ENCODE measurements at regions not wholly inside any gene's neighbourhood (a gene's known extent, or its start where the extent isn't known, plus 50 kb on each side); places are given as distances from the start of the nearest gene placed in this dataset.

- no peak overlapping the region for H2BK15ac ChIP-seq (ENCODE audit: low read length)
- no peaks in the 10 kb centered on the region for H3K36me3 ChIP-seq (ENCODE audit: control insufficient read depth in 2 of 4, insufficient read depth in 4 of 4, low read length in 3 of 4)
- H3K4me3 ChIP-seq (ENCODE audit: extremely low read depth in 1 of 4, insufficient read depth in 2 of 4, low read depth in 3 of 4, low read length in 4 of 4) = no peak overlapping the region
- no peaks in the 10 kb centered on the region for H3K79me2 ChIP-seq (ENCODE audit: control insufficient read depth in 1 of 2, insufficient read depth in 2 of 2, low read length in 2 of 2)
- no peak overlapping the region for H4K8ac ChIP-seq (ENCODE audit: extremely low read depth, insufficient read depth, low read length)
- H4K5ac ChIP-seq (ENCODE audit: insufficient read length, low read depth, low read length) = no peak overlapping the region
- no peak overlapping the region for H3K56ac ChIP-seq (replicated peaks; ENCODE audit: insufficient read length, low read depth, low read length)
- POLR2A ChIA-PET (ENCODE audit: partially characterized antibody) = no interaction called here
- no peak overlapping the region for H3K4me2 ChIP-seq (ENCODE audit: insufficient read depth in 1 of 2, low read depth in 2 of 2, low read length in 2 of 2)
- no peak for FAIRE-seq
- H3K27ac ChIP-seq (ENCODE audit: low read depth, low read length) = no peak overlapping the region
- no peak overlapping the region for H2AFZ ChIP-seq (ENCODE audit: low read length)
- CTCF ChIA-PET (ENCODE audit: partially characterized antibody) = interaction anchor here (0.7 to 1.0 kb wide), 4 partner anchors 10 to 166 kb away, joined by 3 read pairs; no protein-coding TSS in a partner anchor
- H3K9me3 ChIP-seq (ENCODE audit: insufficient read depth in 2 of 2, low read depth in 1 of 2, low read length in 1 of 2) = no peaks in the 10 kb centered on the region
- WGBS, 2 experiments (ENCODE audit: extremely low coverage in 1 of 2, insufficient coverage in 1 of 2, insufficient read length in 1 of 2, insufficient replicate concordance in 2 of 2, low coverage in 1 of 2, low lambda C conversion rate in 2 of 2, missing lambda C conversion rate in 1 of 2) = 68% methylated on average over 4 of the region's 4 CpGs; no CpG with 5 or more reads in 1 of the 2 experiments
- no peak overlapping the region for H2BK5ac ChIP-seq (ENCODE audit: low read depth, low read length)
- H3K9ac ChIP-seq (replicated peaks in 1 of 4; ENCODE audit: extremely low read depth in 1 of 4, low read depth in 3 of 4, low read length in 3 of 4) = peak overlapping the region in 1 of 4 experiments; percentile 44; a peak in 1 of 7 replicates
- no peak for DNase-seq (ENCODE audit: low read depth in 1 of 2, low spot score in 2 of 2)
- H3K14ac ChIP-seq (ENCODE audit: insufficient read length) = no peak overlapping the region
- H3K27me3 ChIP-seq (replicated peaks in 1 of 4; ENCODE audit: control insufficient read depth in 3 of 4, extremely low read depth in 1 of 4, insufficient read depth in 3 of 4, low read length in 3 of 4) = no peaks in the 10 kb centered on the region
- no peaks in the 10 kb centered on the region for H3K4me1 ChIP-seq (replicated peaks in 1 of 4; ENCODE audit: control insufficient read depth in 3 of 4, insufficient read depth in 4 of 4, low read length in 3 of 4)
- H2BK120ac ChIP-seq (replicated peaks; ENCODE audit: low read depth, low read length) = no peak overlapping the region
- H2BK12ac ChIP-seq (ENCODE audit: low read depth, low read length) = no peak overlapping the region
- H4K91ac ChIP-seq (replicated peaks; ENCODE audit: insufficient read length, low read length) = no peak overlapping the region
- no peaks in the 10 kb centered on the region for H3K79me1 ChIP-seq (ENCODE audit: low read depth, low read length)
- H3K4ac ChIP-seq (replicated peaks; ENCODE audit: insufficient read length, low read depth, low read length) = no peak overlapping the region
- no peak overlapping the region for H3K18ac ChIP-seq (ENCODE audit: extremely low read depth, low read length)
- H3K23me2 ChIP-seq (ENCODE audit: low read depth, low read length) = no peaks in the 10 kb centered on the region; the same call in 1 of the 2 replicates
- H4K20me1 ChIP-seq (replicated peaks in 1 of 2; ENCODE audit: control insufficient read depth in 1 of 2, insufficient read depth in 2 of 2, low read length in 2 of 2) = no peaks in the 10 kb centered on the region
- H2BK20ac ChIP-seq (ENCODE audit: low read length) = no peak overlapping the region
- no peak overlapping the region for H3K23ac ChIP-seq (ENCODE audit: insufficient read length)
- 0 out of 4 replicates have a peak, but pooled peaks of 1 of the 2 experiments have one; percentile 11 for TF ChIP-seq RAD21 (IDR thresholded peaks at IDR 0.05 in 1 of 2, conservative IDR thresholded peaks at IDR 0.05 in 1 of 2; ENCODE audit: low read depth in 2 of 2, low read length in 2 of 2)
- no peak for TF ChIP-seq GABPA (IDR thresholded peaks at IDR 0.05; ENCODE audit: borderline replicate concordance, insufficient read depth, low read length)
- TF ChIP-seq ATF2 (IDR thresholded peaks at IDR 0.05; ENCODE audit: low read length) = no peak
- H2AK5ac ChIP-seq (ENCODE audit: low read depth, low read length) = no peak overlapping the region
Measured at GRCh38 chr7:46949270-46949931, 632.5 kb downstream of the TNS3 start.

Data from H1 (cell line).